Right kidney (tissue), 1 donor: ENCODE measurements at regions not wholly inside any gene's neighbourhood (a gene's known extent, or its start where the extent isn't known, plus 50 kb on each side); places are given as distances from the start of the nearest gene placed in this dataset.

Source experiments
- DNase-seq: peaks from one replicate; pipeline ENCODE4 v3.0.0-alpha.2; 2016

GRCh38 chr17:36868777-36869176 is 68.5 kb upstream of the LHX1 start:
- no peak for DNase-seq

- no peak for DNase-seq
Measured at GRCh38 chr17:36869441-36869840, 67.8 kb upstream of the LHX1 start.

- DNase-seq, result no peak
Measured at GRCh38 chr17:36869856-36870719, 67.2 kb upstream of the LHX1 start.

DNA sequence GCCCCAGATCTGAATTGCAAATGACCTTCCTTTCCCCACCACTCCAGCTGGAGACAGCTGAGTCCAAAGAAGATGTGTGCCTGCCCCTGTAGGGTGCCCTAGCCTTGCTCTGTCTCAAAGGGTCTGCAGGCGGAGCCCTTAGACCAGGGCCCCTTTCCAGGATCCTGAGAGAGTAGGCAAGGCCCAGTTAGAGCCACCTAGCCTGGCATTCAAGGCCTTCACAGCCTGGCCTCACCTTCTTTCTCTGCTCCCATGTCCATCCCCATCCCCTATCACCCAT is 66.6 kb upstream of the LHX1 start:
- DNase-seq, result no peak

DNA sequence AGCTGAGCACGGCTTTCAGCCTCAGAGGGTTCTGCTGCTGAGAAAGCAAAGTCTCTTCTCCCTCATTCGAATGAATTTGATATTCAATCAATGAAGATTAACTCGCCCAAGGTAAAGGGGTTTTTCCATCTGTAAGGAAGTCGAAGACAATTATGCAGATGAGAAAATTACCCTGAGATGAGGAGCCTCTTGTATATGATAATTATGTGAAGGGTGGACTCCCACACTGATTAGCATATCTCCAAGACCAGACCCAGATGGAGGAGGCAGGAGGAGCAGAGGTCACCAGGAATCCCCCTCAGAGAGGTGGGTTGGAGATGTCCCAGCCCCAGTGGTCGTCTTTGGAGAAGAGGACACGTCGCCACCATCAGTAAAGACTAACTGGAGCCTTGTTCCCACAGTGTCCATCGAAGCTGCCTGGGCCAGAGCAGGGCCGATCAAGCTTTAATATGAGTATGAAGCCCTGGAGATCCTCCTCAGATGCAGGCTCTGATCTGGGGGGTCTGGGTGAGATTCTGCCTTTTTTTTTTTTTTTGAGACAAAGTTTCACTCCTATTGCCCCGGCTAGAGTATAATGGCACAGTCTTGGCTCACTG is 61.5 kb upstream of the LHX1 start:
- DNase-seq, result no peak

GRCh38 chr17:36876966-36877365 is 60.3 kb upstream of the LHX1 start:
- DNase-seq, result no peak

GRCh38 chr17:36877771-36878170 is 59.5 kb upstream of the LHX1 start:
- no peak for DNase-seq

DNA sequence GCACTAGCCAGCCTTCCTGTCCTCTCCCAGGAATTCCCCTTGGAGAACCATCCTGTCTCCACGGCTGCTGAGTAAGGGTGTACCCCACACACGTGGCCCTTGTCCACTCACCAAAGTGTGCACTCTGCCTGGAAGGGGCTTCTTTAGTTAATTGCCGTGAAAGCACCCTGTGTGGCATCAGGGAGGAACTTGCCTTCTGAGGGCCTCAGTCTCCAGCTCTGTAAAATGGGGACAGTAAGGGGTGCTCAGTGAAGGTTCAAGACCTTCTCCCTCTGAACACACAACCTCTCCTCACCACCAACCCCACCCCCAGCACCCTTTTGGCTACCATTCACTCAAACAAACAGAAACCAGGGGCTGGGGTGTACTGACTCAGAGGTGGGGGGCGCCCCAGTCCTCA is 59.1 kb upstream of the LHX1 start:
- DNase-seq, result no peak

DNA sequence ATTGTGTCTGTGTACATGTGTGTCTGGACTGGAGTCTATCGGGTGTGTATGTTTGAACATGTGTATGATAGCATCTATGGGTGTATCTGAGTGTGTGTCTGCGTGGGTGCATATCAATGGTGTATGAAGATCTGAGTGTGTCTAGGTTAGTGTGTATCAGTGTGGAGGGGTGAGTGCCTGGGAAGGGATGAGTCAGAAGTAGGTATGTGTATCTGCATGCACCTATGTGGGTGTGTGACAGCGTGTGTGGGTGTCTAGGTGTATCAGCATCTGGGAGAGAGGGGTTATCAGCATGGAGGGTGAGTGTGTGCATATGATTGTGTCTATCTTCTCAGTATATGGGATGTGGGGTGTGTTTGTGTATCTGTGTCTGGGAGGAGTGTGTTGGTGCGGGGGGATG is 58.2 kb upstream of the LHX1 start:
- DNase-seq, result no peak

- DNase-seq, result no peak
Measured at GRCh38 chr17:36879624-36880131, 57.6 kb upstream of the LHX1 start.

DNA sequence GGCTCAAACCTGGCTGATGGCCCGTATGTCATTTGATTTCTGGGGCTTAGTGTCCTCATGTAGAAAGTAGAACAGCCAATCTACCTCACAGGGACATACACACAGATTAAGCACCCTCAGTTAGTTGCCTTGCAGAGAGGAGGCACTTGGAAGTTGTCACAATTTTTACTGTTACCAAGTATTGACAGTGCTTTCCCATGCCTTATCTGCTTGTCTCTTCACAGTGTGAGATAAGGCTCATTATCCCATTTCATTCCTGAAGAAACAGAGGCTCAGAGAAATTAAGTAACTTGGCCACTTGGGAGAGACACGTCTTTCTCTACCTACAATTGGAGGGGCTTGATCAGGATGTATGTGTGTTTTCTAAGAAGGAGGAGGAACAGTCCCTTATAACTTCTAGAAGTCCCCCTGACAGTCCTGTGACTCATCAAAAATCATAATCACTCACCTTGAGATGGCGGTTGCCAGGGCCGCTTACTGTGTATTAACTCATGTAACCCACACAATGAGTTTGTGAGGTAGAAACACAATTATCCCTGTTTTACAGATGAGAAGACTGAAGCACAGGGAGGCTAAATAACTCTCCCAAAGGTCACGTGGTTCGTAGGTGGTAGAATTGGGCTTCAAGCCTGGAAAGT is 56.9 kb upstream of the LHX1 start:
- no peak for DNase-seq

DNA sequence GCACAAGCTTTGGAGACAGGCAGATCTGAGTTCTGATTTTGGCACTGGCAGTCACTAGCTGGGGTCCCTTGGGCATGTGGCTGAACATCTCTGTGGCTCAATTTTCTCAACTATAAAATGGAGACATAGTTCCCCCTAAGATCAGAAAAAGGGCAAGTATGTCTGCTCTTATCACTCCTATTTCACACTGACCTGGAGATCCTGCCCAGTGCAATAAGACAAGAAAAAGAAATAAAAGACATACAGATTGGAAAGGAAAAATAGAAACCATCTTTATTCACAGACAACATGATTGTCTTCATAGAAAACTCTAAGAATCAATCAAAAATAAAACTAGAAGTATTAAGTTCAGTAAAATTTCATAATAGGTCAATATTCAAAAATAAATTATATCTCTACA is 56.0 kb upstream of the LHX1 start:
- DNase-seq, result no peak

DNA sequence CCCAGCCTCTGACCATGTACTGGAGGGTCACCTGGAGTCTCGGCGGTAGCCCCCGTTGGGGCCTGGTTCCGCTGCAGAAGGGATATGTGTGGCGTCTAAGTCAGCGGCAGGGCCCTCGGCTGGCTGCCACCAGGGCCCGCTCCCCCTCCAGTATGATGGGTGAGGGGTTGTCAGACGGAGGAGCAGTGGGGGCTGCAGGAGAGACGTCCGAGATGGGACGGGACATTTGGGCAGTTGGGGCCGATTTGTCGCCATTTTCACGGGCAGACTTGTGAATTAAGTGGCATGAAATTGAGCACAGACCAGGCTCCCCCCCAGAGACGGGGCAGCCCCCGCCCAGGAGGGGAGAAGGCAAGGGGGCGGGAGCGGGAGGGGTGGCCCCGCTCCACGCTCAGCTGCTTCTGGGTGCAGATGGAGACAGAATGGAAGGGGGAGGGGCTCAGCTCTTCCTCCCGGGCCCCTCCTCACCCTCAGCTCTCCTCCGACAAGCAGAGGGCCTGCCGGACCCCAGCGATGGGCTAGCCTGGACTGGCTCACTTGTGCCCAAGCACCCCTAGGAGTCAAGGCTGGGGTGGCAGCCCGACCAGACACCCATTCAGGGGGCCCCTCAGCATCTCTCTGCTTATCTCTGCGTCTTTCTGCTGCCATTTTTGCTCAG is 52.7 kb upstream of the LHX1 start:
- no peak for DNase-seq

DNA sequence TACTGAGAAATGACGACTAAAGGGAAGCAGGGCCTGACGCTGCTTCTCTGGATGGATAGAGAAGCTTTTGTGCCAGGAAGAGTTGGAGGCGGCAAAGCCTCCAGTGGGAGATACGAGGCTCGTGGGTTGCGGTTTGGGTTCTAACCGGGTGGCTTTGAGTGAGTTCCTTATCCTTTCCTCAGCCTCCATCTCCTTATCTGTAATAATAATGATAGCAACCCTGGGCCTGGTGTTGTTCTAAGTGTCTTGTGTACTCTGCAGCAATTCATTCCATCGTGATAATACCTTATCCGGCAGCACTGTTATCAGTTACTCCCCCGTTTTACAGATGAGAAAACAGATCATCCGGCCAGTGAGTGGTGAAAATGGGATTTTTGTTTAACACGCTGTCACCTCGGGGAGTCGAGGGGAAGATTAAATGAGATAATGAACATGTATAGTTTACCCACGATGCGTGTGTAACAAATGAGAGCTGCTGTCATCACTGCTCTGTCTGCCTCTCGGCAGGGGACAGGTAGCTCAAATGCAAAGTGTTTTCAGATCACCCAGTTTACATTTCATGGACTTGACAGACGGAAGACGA is 52.0 kb upstream of the LHX1 start:
- DNase-seq, result no peak

DNA sequence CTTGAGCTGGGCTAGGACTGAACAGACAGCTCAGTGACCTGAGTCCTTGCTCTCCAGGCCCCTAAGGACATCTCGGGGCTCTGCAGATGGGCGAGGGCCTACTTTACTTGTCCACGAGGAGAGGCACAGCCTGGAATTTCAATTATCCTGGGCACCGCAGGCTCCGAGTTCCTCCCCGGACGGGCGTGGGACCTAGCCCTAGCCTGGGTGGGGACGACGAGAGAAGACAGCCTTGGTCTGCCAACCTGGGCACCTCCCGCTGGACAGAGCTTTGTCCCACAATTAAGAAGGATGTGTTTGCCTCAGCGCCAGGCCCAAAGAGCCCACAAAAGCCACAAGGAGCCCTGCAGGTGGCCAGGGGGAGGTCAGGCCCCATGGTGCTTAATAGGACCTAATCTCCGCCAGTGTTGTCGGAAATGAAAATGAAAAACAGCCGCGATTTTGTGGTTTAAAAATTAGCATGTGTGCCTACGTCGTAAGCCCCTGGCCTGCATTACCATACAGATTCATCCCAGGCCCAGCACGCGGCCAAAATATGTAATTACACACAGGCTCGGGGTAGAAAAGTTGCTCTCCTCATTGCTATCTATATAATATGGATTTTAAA is 51.4 kb upstream of the LHX1 start:
- DNase-seq, result no peak
